ENCODE measurements at regions not wholly inside any gene's neighbourhood (a gene's known extent, or its start where the extent isn't known, plus 50 kb on each side); places are given as distances from the start of the nearest gene placed in this dataset.

- DNase-seq, result peak in 1 of 2 experiments; percentile 41
Measured at GRCh38 chr6:77403424-77403823, 59.9 kb downstream of the HTR1B start.

DNA sequence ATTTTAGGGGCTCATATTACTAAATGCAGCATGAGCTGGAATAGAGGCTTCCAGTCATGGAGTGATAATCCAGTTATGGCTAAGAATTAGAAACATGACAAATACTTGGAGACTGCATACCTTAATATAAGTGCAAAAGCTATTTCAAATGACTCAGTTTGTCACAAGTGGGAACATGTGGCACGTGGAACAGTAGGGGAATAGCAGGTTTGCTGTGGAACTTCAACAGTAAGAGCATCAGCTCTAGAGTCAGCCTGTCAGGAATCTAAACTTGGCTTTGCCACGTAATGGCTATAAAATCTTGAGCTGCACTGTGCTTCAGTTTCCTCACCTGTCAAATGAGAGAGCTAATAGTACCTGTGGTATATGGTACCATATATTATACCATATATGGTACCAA is 62.1 kb downstream of the HTR1B start:
- no peak for DNase-seq

GRCh38 chr6:77397561-77397960 is 65.7 kb downstream of the HTR1B start:
- no peak for DNase-seq

- DNase-seq, result no peak
Measured at GRCh38 chr6:77389402-77389801, 73.9 kb downstream of the HTR1B start.

- no peak for DNase-seq
Measured at GRCh38 chr6:77383026-77383425, 80.3 kb downstream of the HTR1B start.

- DNase-seq, result no peak
Measured at GRCh38 chr6:77373955-77374354, 89.3 kb downstream of the HTR1B start.

DNA sequence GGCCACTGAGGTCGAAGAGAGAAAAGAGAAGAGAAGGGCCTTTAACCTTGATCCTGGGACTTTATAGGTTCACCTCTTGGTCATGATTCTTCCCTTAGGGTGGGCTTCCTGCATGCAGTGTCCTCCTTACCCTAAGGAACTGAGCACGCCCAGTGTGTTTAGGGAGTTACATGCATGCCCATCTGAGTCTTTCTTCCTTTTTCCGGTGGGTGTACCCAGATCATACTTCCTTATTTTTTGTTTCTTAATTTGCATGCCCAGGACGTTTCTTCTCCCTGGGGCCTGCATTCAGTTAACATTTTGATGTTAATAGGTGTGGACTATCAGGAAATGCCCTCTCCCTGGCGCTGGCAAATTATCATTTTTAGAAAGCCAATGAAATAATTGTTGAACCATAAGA is 91.5 kb downstream of the HTR1B start:
- DNase-seq, result no peak

DNA sequence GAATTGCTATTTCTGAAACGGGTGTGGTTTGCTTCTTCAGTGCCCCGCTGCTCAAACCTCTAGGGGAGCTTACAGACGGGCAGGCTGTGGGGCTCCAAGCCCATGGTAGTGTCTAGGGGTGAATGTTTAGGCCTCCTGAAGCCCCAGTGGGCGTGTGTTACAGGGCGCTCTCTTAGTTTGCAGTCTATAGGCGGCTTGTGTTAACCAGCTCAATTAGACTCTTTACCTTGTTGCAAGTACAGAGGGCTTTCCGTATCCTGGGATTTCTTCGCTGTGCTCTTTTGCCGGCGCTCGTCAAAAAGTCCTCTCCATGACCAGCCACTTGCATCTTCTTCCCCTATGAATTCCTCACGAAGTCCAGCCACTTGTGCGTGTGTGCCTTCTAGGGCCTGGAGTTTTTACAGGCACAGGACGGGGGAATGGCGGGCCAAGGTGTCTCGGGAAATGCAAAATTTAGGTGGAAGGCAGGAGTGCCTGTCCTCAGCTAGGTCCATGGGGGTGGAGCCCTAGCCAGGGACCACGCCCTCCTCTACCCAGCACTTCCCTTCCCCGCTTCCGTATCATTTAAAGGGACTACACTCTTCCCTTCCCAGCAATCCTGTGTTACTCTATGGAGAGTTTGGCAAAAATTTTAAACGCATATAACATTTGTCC is 94.5 kb downstream of the HTR1B start:
- DNase-seq, result no peak

DNA sequence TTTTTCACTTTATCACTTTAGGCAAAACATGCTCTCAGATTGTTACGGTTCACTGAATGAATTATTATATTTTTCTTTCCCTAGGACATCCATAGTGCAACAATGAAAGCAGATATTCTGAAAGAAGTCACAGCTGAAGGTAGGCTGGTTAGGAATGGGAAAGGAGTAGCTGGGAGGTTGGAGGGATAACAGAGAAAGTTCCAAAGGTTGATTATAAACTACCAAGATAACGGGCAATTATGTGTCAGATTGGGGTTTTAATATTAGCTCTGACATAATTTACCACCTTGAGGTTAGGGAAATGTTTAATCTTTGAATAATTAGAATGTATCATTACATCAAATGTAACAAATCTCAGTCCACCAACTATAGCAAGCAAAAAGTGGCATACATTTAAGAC is 96.5 kb downstream of the HTR1B start:
- DNase-seq, result no peak

DNA sequence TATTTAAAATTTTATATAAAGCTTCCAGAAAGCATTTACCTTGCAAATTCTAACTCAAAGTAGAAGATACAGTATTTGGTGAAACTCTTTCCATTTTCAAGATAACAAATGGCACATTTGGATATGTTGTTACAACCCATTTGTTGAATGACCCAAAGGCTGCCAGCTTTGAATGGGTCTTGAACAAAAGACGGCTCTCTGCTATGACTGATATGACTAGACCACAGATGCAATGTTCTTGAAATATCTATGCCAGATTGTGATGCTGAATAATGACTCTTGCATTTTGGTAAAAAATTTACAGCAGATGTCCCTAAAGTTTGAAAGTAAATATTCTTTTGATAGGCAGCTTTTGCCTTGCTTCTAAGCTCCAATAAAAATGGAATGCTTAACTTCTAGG is 99.6 kb downstream of the HTR1B start:
- no peak for DNase-seq

DNA sequence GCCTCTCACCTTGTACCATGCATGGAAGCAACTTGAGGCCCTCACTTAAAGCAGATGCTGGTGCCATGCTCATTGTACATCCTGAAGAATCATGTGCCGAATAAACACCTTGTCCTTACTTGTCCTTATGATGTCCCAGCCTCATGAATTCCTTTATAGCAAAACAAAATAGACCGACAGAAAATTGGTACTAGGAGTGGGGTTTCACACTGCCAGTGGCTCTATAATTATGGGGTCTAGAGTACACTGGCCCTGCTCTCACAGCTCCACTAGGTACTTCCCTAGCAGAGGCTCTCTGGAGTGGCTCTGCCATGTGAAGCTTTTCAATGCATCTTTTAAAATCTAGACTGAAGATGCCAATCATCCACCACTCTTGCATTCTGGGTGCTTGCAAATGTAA is 101.2 kb downstream of the HTR1B start:
- DNase-seq, result no peak

GRCh38 chr6:77361018-77361417 is 102.3 kb downstream of the HTR1B start:
- no peak for DNase-seq

DNA sequence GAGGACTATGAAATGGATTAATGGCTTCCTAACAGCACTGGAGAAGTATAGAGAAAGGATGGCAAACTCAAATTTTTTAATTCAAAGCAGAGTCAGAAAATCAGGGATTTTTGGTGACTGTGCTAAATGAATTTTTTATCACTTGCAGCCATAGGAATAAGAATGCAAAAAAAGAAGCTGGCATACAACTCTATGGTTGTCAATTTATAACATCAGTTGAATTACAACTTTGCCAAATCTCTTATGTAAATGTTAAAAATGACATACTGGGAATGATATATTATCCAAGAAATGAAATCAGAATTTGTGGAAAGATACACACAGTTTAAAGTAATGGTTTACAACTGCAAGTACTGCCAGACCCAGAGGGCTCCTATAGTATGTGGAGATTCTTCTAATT is 106.5 kb downstream of the HTR1B start:
- no peak for DNase-seq

- no peak for DNase-seq
Measured at GRCh38 chr6:77354581-77354980, 108.7 kb downstream of the HTR1B start.

- DNase-seq, result no peak
Measured at GRCh38 chr6:77353129-77353528, 110.2 kb downstream of the HTR1B start.

- no peak for DNase-seq
Measured at GRCh38 chr6:77341058-77341986, 122.0 kb downstream of the HTR1B start.

DNA sequence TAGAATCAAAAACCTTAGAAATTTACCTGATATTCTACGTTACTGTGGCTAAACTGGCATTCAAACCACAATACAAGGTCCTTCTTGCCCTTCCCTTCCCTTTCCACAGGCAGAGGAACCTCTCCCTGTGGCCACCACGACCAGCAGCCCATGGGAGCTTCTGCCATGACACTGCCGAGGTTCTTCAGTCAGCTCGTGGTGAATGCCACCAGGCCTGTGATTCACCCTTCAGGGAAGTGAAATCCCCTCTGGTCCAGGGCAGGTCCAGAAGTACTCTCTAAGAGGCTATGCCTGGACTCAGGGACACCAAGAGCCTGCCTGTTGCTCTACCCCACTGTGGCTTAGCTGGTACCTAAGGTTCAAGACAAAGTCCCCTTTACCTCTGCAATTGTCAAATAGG is 123.0 kb downstream of the HTR1B start:
- DNase-seq, result no peak

DNA sequence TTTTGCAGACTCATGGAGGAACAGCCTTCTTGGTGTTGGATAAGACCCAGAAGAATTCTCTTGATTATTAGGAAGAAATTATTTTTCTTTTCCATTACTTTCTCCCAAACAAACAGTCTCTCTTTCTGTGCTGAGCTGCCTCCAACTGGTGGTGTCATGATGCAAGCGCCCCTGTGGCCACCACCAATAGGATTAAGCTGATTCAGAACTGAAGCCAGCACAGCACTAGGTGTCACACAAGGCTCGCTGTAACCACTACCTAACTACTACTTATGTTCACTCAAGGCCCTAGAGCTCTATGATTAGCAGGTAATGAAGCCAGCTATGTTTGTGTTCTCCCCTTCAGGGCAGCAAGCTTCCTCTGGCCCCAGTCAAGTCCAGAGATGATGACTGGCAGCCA is 123.4 kb downstream of the HTR1B start:
- DNase-seq, result no peak

DNA sequence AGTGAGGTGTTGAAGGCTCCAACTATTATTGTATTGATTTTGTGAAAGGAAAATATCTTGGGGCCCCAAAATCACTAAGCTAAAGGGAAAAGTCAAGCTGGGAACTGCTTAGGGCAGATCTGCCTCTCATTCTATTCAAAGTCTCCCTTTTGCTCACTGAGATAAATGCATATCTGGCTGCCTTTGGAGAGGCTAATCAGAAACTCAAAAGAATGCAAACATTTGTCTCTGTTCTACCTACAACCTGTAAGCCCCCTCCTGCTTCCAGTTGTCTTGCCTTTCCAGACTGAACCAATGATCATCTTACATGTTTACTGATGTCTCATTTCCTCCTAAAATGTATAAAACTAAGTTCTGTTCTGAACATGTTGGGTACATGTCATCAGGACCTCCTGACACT is 125.9 kb downstream of the HTR1B start:
- DNase-seq, result no peak

GRCh38 chr6:77334093-77334492 is 129.2 kb downstream of the HTR1B start:
- DNase-seq, result no peak

- DNase-seq, result no peak
Measured at GRCh38 chr6:77332915-77333623, 130.2 kb downstream of the HTR1B start.

DNA sequence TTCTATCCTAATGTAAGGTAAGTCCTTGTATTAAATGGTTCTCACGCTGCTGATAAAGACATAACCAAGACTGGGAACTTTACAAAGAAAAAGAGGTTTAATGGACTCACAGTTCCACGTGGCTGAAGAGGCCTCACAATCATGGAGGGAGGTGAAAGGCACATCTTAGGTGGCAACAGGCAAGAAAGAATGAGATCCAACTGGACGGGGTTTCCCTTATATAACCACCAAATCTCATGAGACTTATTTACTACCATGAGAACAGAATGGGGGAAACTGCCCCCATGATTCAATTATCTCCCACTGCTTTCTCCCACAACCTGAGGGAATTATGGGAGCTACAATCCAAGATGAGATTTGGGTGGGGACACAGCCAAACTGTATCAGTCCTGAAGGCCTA is 136.6 kb downstream of the HTR1B start:
- no peak for DNase-seq

DNA sequence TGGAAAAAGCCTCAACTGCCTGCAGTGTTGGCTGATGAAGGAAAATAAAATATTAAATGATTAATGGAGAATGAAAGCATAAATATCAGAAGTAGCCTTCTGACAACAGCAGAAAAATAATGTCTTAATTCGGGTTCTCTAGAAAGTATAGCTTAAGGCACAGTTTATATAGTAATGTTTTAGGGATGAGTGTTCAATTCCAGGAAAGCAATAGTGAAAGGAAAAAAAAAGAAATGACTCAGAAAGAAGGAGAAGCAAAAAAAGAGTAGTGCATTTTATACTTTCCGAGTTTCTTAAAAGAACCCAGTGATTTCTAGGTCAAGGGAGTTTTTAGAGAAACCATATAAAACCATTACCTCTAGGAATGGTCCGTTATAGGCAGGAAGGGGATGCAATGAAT is 137.3 kb downstream of the HTR1B start:
- no peak for DNase-seq

GRCh38 chr6:77324866-77325265 is 138.4 kb downstream of the HTR1B start:
- DNase-seq, result no peak

All from SW 1271 (cell line).